ENCODE measurements at regions not wholly inside any gene's neighbourhood (a gene's known extent, or its start where the extent isn't known, plus 50 kb on each side); places are given as distances from the start of the nearest gene placed in this dataset.

GRCh38 chr14:100657780-100658179, 68.9 kb upstream of the DLK1 start:
- peaks cover 11% of the 10 kb centered on the region for H3K4me1 ChIP-seq (ENCODE audit: insufficient read depth, low read length, severe bottlenecking)
- no peaks in the 10 kb centered on the region for H3K36me3 ChIP-seq (ENCODE audit: insufficient read depth, low read length)
- no peak overlapping the region for H3K4me3 ChIP-seq (ENCODE audit: low read depth, low read length, poor library complexity, severe bottlenecking)
- no peak overlapping the region for H2AFZ ChIP-seq (ENCODE audit: low read length)
- H3K27ac ChIP-seq (ENCODE audit: low read depth, low read length, poor library complexity, severe bottlenecking) = no peak overlapping the region
- no peak overlapping the region for H3K4me2 ChIP-seq (ENCODE audit: low read length)
- no peaks in the 10 kb centered on the region for H3K9me3 ChIP-seq (ENCODE audit: low read length)
- H3K27me3 ChIP-seq (ENCODE audit: insufficient read depth, low read length) = no peaks in the 10 kb centered on the region
- H3K9ac ChIP-seq (ENCODE audit: low read length) = no peak overlapping the region
- H3F3A ChIP-seq (ENCODE audit: insufficient read depth, low read length) = no peaks in the 10 kb centered on the region
- H3K79me2 ChIP-seq (ENCODE audit: insufficient read depth, low read length) = no peaks in the 10 kb centered on the region
- H3K9me2 ChIP-seq (ENCODE audit: low read depth, low read length) = no peaks in the 10 kb centered on the region
- TF ChIP-seq CTCF (IDR thresholded peaks at IDR 0.05; ENCODE audit: low read length) (no peak), EZH2 (IDR thresholded peaks at IDR 0.05; ENCODE audit: borderline replicate concordance, low read length) (no peak)
- no peaks in the 10 kb centered on the region for H4K20me1 ChIP-seq (ENCODE audit: insufficient read depth, low read length)

GRCh38 chr14:100658181-100658886, 68.4 kb upstream of the DLK1 start:
- Histone ChIP-seq H3K9me2 (ENCODE audit: low read depth, low read length) (no peaks in the 10 kb centered on the region), H3K36me3 (ENCODE audit: insufficient read depth, low read length) (no peaks in the 10 kb centered on the region), H3F3A (ENCODE audit: insufficient read depth, low read length) (no peaks in the 10 kb centered on the region), H3K9me3 (ENCODE audit: low read length) (no peaks in the 10 kb centered on the region), H3K27me3 (ENCODE audit: insufficient read depth, low read length) (no peaks in the 10 kb centered on the region), H3K9ac (ENCODE audit: low read length) (no peak overlapping the region), H3K4me2 (ENCODE audit: low read length) (no peak overlapping the region), H3K4me1 (ENCODE audit: insufficient read depth, low read length, severe bottlenecking) (peaks cover 11% of the 10 kb centered on the region), H3K4me3 (ENCODE audit: low read depth, low read length, poor library complexity, severe bottlenecking) (no peak overlapping the region), H3K27ac (ENCODE audit: low read depth, low read length, poor library complexity, severe bottlenecking) (no peak overlapping the region), H3K79me2 (ENCODE audit: insufficient read depth, low read length) (no peaks in the 10 kb centered on the region), H2AFZ (ENCODE audit: low read length) (no peak overlapping the region), H4K20me1 (ENCODE audit: insufficient read depth, low read length) (no peaks in the 10 kb centered on the region)
- TF ChIP-seq EZH2 (IDR thresholded peaks at IDR 0.05; ENCODE audit: borderline replicate concordance, low read length) = no peak
- TF ChIP-seq CTCF (IDR thresholded peaks at IDR 0.05; ENCODE audit: low read length) = no peak

GRCh38 chr14:100659345-100660001, 67.2 kb upstream of the DLK1 start:
- no peak overlapping the region for H3K27ac ChIP-seq (ENCODE audit: low read depth, low read length, poor library complexity, severe bottlenecking)
- peaks cover under 1% of the 10 kb centered on the region for H3K4me1 ChIP-seq (ENCODE audit: insufficient read depth, low read length, severe bottlenecking)
- H3K4me2 ChIP-seq (ENCODE audit: low read length) = no peak overlapping the region
- no peaks in the 10 kb centered on the region for H3K36me3 ChIP-seq (ENCODE audit: insufficient read depth, low read length)
- no peaks in the 10 kb centered on the region for H3K9me2 ChIP-seq (ENCODE audit: low read depth, low read length)
- no peaks in the 10 kb centered on the region for H3K27me3 ChIP-seq (ENCODE audit: insufficient read depth, low read length)
- H3K4me3 ChIP-seq (ENCODE audit: low read depth, low read length, poor library complexity, severe bottlenecking) = no peak overlapping the region
- no peak overlapping the region for H2AFZ ChIP-seq (ENCODE audit: low read length)
- H3K79me2 ChIP-seq (ENCODE audit: insufficient read depth, low read length) = no peaks in the 10 kb centered on the region
- H3K9ac ChIP-seq (ENCODE audit: low read length) = no peak overlapping the region
- TF ChIP-seq EZH2 (IDR thresholded peaks at IDR 0.05; ENCODE audit: borderline replicate concordance, low read length) (no peak), CTCF (IDR thresholded peaks at IDR 0.05; ENCODE audit: low read length) (no peak)
- H4K20me1 ChIP-seq (ENCODE audit: insufficient read depth, low read length) = no peaks in the 10 kb centered on the region
- no peaks in the 10 kb centered on the region for H3F3A ChIP-seq (ENCODE audit: insufficient read depth, low read length)
- H3K9me3 ChIP-seq (ENCODE audit: low read length) = no peaks in the 10 kb centered on the region
